ENCODE measurements at regions not wholly inside any gene's neighbourhood (a gene's known extent, or its start where the extent isn't known, plus 50 kb on each side); places are given as distances from the start of the nearest gene placed in this dataset.

DNA sequence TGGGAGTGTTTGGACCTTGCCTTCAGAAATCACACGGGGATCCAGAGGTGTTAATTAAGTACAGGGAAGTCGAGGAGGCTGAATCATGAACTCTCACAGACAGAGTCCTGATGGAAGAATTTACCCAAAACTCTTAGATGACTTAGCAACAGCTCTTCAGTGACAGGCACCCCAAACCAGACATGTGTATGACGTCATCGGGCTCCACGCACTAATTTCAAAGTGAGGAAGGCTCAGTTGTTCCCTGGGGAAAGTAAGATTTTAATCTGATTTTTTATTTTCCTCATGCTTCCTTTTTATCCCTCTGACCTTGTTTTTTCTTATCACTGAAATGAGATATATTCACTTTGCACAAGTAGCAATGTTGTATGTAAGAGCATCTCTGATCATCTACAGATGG, 1363.5 kb downstream of the AACS start:
- no peak for ATAC-seq
- in situ Hi-C loops (cut with MboI; ENCODE audit: low sequenced_read_pairs in 4 of 4): no loop called here
- no peaks in the 10 kb centered on the region for H3K9me3 ChIP-seq
- H3K4me1 ChIP-seq: no peaks in the 10 kb centered on the region
- no peak overlapping the region for H3K4me3 ChIP-seq
- H3K27ac ChIP-seq: no peak overlapping the region
- TF ChIP-seq CTCF (IDR thresholded peaks at IDR 0.05 in 4 of 5, conservative IDR thresholded peaks at IDR 0.05 in 1 of 5): no peak
- TF ChIP-seq POLR2A (IDR thresholded peaks at IDR 0.05): no peak
- H3K36me3 ChIP-seq: no peaks in the 10 kb centered on the region
- no peak for DNase-seq
- no peaks in the 10 kb centered on the region for H3K27me3 ChIP-seq
- intact Hi-C loops (cut with DNase I; ENCODE audit: low total_unique reads): no loop called here

DNA sequence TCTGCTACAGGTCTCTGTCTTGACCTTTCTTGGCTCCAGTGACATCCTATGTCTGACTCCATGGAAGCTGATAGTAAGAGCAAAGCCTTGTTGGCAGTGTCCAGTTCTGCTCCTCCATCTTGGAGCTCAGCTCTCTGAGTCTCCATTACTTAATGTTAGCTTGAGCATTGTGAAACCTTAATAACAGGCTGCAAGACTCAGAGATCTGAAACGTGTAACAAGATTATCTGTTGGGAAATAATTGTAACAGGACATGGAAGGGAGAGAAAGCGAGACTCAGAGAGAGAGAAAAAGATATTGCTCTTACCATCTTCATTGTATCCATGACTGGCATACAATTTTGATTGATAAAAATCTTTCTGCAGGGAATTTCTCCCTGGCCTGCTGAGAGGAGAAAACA, 1365.7 kb downstream of the AACS start:
- no peaks in the 10 kb centered on the region for H3K9me3 ChIP-seq
- H3K4me1 ChIP-seq: no peaks in the 10 kb centered on the region
- H3K27ac ChIP-seq: no peak overlapping the region
- intact Hi-C loops (cut with DNase I; ENCODE audit: low total_unique reads): no loop called here
- TF ChIP-seq POLR2A (IDR thresholded peaks at IDR 0.05): no peak
- TF ChIP-seq CTCF (IDR thresholded peaks at IDR 0.05 in 4 of 5, conservative IDR thresholded peaks at IDR 0.05 in 1 of 5): no peak
- no peak overlapping the region for H3K4me3 ChIP-seq
- in situ Hi-C loops (cut with MboI; ENCODE audit: low sequenced_read_pairs in 4 of 4): no loop called here
- no peaks in the 10 kb centered on the region for H3K36me3 ChIP-seq
- ATAC-seq (no peak), DNase-seq (no peak)
- no peaks in the 10 kb centered on the region for H3K27me3 ChIP-seq

DNA sequence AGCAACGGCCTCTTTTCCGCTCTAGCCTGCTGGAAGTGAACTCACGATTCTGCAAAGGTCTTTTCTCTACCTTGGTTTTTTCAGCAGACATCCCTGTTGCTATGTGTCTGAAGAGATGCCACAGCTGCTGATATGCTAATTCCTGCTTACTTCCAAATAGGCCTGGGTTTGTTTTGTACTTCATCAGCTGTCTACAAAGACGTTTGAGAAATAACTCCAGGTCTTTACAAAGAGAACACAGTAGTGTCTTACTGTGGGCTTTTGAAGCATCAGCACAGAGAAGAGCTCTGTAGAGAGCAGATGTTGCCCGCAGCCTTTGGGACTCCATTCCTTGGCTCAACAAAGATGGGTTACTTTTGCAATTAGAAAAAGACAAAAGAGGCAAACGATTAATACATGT, 1366.5 kb downstream of the AACS start:
- DNase-seq (no peak), ATAC-seq (no peak)
- H3K4me3 ChIP-seq: no peak overlapping the region
- no peaks in the 10 kb centered on the region for H3K9me3 ChIP-seq
- no peaks in the 10 kb centered on the region for H3K4me1 ChIP-seq
- no peak overlapping the region for H3K27ac ChIP-seq
- intact Hi-C loops (cut with DNase I; ENCODE audit: low total_unique reads) (no loop called here), in situ Hi-C loops (cut with MboI; ENCODE audit: low sequenced_read_pairs in 4 of 4) (no loop called here)
- H3K36me3 ChIP-seq: no peaks in the 10 kb centered on the region
- no peak for TF ChIP-seq POLR2A (IDR thresholded peaks at IDR 0.05)
- TF ChIP-seq CTCF (IDR thresholded peaks at IDR 0.05 in 4 of 5, conservative IDR thresholded peaks at IDR 0.05 in 1 of 5): no peak
- H3K27me3 ChIP-seq: no peaks in the 10 kb centered on the region

DNA sequence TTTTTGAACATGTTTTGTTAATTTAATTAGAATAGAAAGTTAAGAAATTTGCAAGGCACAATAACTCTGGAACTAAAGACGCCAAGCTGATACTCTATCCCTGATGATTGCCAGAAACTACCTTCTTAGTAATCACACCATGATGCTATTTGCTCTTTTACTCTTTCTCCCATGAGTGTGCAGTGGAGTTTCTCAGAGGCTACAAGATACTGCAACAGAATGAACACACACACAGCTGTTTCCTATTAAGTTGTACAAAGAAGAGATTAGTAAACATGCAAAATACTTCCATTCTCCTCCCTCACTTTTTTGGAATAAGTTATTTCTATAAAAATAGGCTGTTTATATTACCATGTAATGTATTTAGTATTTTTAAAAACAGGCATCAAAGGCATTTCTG, 1367.5 kb downstream of the AACS start:
- in situ Hi-C loops (cut with MboI; ENCODE audit: low sequenced_read_pairs in 4 of 4): no loop called here
- Histone ChIP-seq H3K36me3 (no peaks in the 10 kb centered on the region), H3K27me3 (no peaks in the 10 kb centered on the region), H3K9me3 (no peaks in the 10 kb centered on the region), H3K4me3 (no peak overlapping the region), H3K27ac (no peak overlapping the region), H3K4me1 (no peaks in the 10 kb centered on the region)
- DNase-seq (no peak), ATAC-seq (no peak)
- TF ChIP-seq POLR2A (IDR thresholded peaks at IDR 0.05): no peak
- TF ChIP-seq CTCF (IDR thresholded peaks at IDR 0.05 in 4 of 5, conservative IDR thresholded peaks at IDR 0.05 in 1 of 5): no peak
- intact Hi-C loops (cut with DNase I; ENCODE audit: low total_unique reads): no loop called here

GRCh38 chr12:126434412-126434985, 1369.3 kb downstream of the AACS start:
- no peak for ATAC-seq
- H3K36me3 ChIP-seq: no peaks in the 10 kb centered on the region
- intact Hi-C loops (cut with DNase I; ENCODE audit: low total_unique reads) (no loop called here), in situ Hi-C loops (cut with MboI; ENCODE audit: low sequenced_read_pairs in 4 of 4) (no loop called here)
- H3K9me3 ChIP-seq: no peaks in the 10 kb centered on the region
- no peak for DNase-seq
- no peaks in the 10 kb centered on the region for H3K27me3 ChIP-seq
- H3K27ac ChIP-seq: no peak overlapping the region
- no peak overlapping the region for H3K4me3 ChIP-seq
- H3K4me1 ChIP-seq: no peaks in the 10 kb centered on the region
- no peak for TF ChIP-seq CTCF (IDR thresholded peaks at IDR 0.05 in 4 of 5, conservative IDR thresholded peaks at IDR 0.05 in 1 of 5)
- TF ChIP-seq POLR2A (IDR thresholded peaks at IDR 0.05): no peak

Measured in gastrocnemius medialis (tissue), 4 donors.